ENCODE measurements at regions not wholly inside any gene's neighbourhood (a gene's known extent, or its start where the extent isn't known, plus 50 kb on each side); places are given as distances from the start of the nearest gene placed in this dataset.

- H3K9me3 ChIP-seq: no peaks in the 10 kb centered on the region
- H3K4me1 ChIP-seq: no peaks in the 10 kb centered on the region
- no peaks in the 10 kb centered on the region for H3K36me3 ChIP-seq
- intact Hi-C loops (cut with DNase I; ENCODE audit: low total_unique reads): no loop called here
- H3K4me3 ChIP-seq: no peak overlapping the region
- no peak for TF ChIP-seq CTCF (IDR thresholded peaks at IDR 0.05)
- H3K27me3 ChIP-seq: peaks cover 0 to 5% of the 10 kb centered on the region in 2 donors
- DNase-seq: peak in 1 of 2 donors; percentile 7
- no peak overlapping the region for H3K27ac ChIP-seq
Observed at GRCh38 chr19:29303069-29303718, 90.2 kb upstream of the UQCRFS1 start.

- Histone ChIP-seq H3K27ac (no peak overlapping the region), H3K36me3 (no peaks in the 10 kb centered on the region), H3K9me3 (no peaks in the 10 kb centered on the region), H3K4me3 (no peak overlapping the region), H3K4me1 (no peaks in the 10 kb centered on the region), H3K27me3 (peaks cover 0 to 10% of the 10 kb centered on the region in 2 donors)
- no peak for TF ChIP-seq CTCF (IDR thresholded peaks at IDR 0.05)
- DNase-seq: peak in 1 of 2 donors; percentile 10
- intact Hi-C loops (cut with DNase I; ENCODE audit: low total_unique reads): no loop called here
Observed at GRCh38 chr19:29303719-29304090, 90.8 kb upstream of the UQCRFS1 start.

GRCh38 chr19:29305268-29305667 is 92.3 kb upstream of the UQCRFS1 start:
- intact Hi-C loops (cut with DNase I; ENCODE audit: low total_unique reads): no loop called here
- no peaks in the 10 kb centered on the region for H3K9me3 ChIP-seq
- no peaks in the 10 kb centered on the region for H3K36me3 ChIP-seq
- H3K4me1 ChIP-seq: no peaks in the 10 kb centered on the region
- H3K27me3 ChIP-seq: peaks cover 0 to 21% of the 10 kb centered on the region in 2 donors
- no peak overlapping the region for H3K27ac ChIP-seq
- DNase-seq: no peak
- no peak overlapping the region for H3K4me3 ChIP-seq
- TF ChIP-seq CTCF (IDR thresholded peaks at IDR 0.05): no peak

GRCh38 chr19:29308977-29309590 is 96.1 kb upstream of the UQCRFS1 start:
- peaks cover 0 to 25% of the 10 kb centered on the region in 2 donors for H3K27me3 ChIP-seq
- DNase-seq: no peak

GRCh38 chr19:29309637-29310036 is 96.7 kb upstream of the UQCRFS1 start:
- Histone ChIP-seq H3K4me3 (no peak overlapping the region), H3K36me3 (no peaks in the 10 kb centered on the region), H3K27me3 (peaks cover 0 to 25% of the 10 kb centered on the region in 2 donors), H3K4me1 (no peaks in the 10 kb centered on the region), H3K9me3 (no peaks in the 10 kb centered on the region), H3K27ac (no peak overlapping the region)
- intact Hi-C loops (cut with DNase I; ENCODE audit: low total_unique reads): no loop called here
- DNase-seq: no peak
- no peak for TF ChIP-seq CTCF (IDR thresholded peaks at IDR 0.05)

More at GRCh38 chr19:29308977-29309590, 96.1 kb upstream of the UQCRFS1 start:
- Histone ChIP-seq H3K36me3 (no peaks in the 10 kb centered on the region), H3K9me3 (no peaks in the 10 kb centered on the region), H3K4me1 (no peaks in the 10 kb centered on the region), H3K27ac (no peak overlapping the region), H3K4me3 (no peak overlapping the region)
- no peak for TF ChIP-seq CTCF (IDR thresholded peaks at IDR 0.05)
- intact Hi-C loops (cut with DNase I; ENCODE audit: low total_unique reads): no loop called here
